Suppressor macrophage (primary cell): ENCODE measurements at regions not wholly inside any gene's neighbourhood (a gene's known extent, or its start where the extent isn't known, plus 50 kb on each side); places are given as distances from the start of the nearest gene placed in this dataset.
"Not testable (repeated sequence)": the region's sequence is repeated elsewhere in the genome, so short reads cannot be mapped to it uniquely, and the experiment has no call there.

ENCODE experiments used
- DNase-seq, 4 experiments: peaks; one replicate each; pipeline ENCODE4 v3.0.0-alpha.2; 2020 to 2022

GRCh38 chr13:90427322-90428272 is 919.9 kb upstream of the MIR17HG start:
- no peak for DNase-seq

GRCh38 chr13:90428522-90429210 is 918.8 kb upstream of the MIR17HG start:
- no peak for DNase-seq

GRCh38 chr13:90430127-90430526 is 917.4 kb upstream of the MIR17HG start:
- DNase-seq = no peak

- no peak for DNase-seq
Measured at GRCh38 chr13:90436697-90437096, 910.8 kb upstream of the MIR17HG start.

- DNase-seq = no peak
Measured at GRCh38 chr13:90438576-90438975, 908.9 kb upstream of the MIR17HG start.

GRCh38 chr13:90443268-90443667 is 904.2 kb upstream of the MIR17HG start:
- DNase-seq = no peak

- no peak for DNase-seq
Measured at GRCh38 chr13:90444232-90444631, 903.3 kb upstream of the MIR17HG start.

- DNase-seq = no peak
Measured at GRCh38 chr13:90445179-90445578, 902.3 kb upstream of the MIR17HG start.

- no peak for DNase-seq
Measured at GRCh38 chr13:90447034-90447733, 900.3 kb upstream of the MIR17HG start.

GRCh38 chr13:90447734-90448101 is 899.8 kb upstream of the MIR17HG start:
- no peak for DNase-seq

GRCh38 chr13:90448466-90449037 is 898.9 kb upstream of the MIR17HG start:
- DNase-seq = no peak

- no peak for DNase-seq
Measured at GRCh38 chr13:90453342-90453741, 894.1 kb upstream of the MIR17HG start.

GRCh38 chr13:90454002-90454636 is 893.4 kb upstream of the MIR17HG start:
- no peak for DNase-seq

GRCh38 chr13:90455067-90455466 is 892.4 kb upstream of the MIR17HG start:
- no peak for DNase-seq

- no peak for DNase-seq
Measured at GRCh38 chr13:90455823-90456222, 891.7 kb upstream of the MIR17HG start.

GRCh38 chr13:90461398-90461797 is 886.1 kb upstream of the MIR17HG start:
- no peak for DNase-seq

- DNase-seq = no peak
Measured at GRCh38 chr13:90477216-90477615, 870.3 kb upstream of the MIR17HG start.

- no peak for DNase-seq
Measured at GRCh38 chr13:90483906-90484305, 863.6 kb upstream of the MIR17HG start.

- DNase-seq = no peak
Measured at GRCh38 chr13:90485436-90485835, 862.1 kb upstream of the MIR17HG start.

GRCh38 chr13:90492872-90493271 is 854.6 kb upstream of the MIR17HG start:
- DNase-seq = no peak

- no peak for DNase-seq
Measured at GRCh38 chr13:90493667-90494066, 853.8 kb upstream of the MIR17HG start.

GRCh38 chr13:90494849-90495248 is 852.6 kb upstream of the MIR17HG start:
- not testable (repeated sequence) for DNase-seq
